ENCODE measurements at regions not wholly inside any gene's neighbourhood (a gene's known extent, or its start where the extent isn't known, plus 50 kb on each side); places are given as distances from the start of the nearest gene placed in this dataset.

- no peak for TF ChIP-seq CTCF (IDR thresholded peaks at IDR 0.05; ENCODE audit: insufficient read depth, low read length)
- DNase-seq (ENCODE audit: low read depth), result no peak
Observed at GRCh38 chr5:148931453-148932057, 105.1 kb downstream of the ADRB2 start.

GRCh38 chr5:148932355-148932935 is 106.0 kb downstream of the ADRB2 start:
- no peak overlapping the region for H3K4me3 ChIP-seq (ENCODE audit: low read depth, low read length)
- DNase-seq (ENCODE audit: low read depth), result no peak
- no peak for TF ChIP-seq CTCF (IDR thresholded peaks at IDR 0.05; ENCODE audit: insufficient read depth, low read length)

More at GRCh38 chr5:148931453-148932057, 105.1 kb downstream of the ADRB2 start:
- no peak overlapping the region for H3K4me3 ChIP-seq (ENCODE audit: low read depth, low read length)

DNA sequence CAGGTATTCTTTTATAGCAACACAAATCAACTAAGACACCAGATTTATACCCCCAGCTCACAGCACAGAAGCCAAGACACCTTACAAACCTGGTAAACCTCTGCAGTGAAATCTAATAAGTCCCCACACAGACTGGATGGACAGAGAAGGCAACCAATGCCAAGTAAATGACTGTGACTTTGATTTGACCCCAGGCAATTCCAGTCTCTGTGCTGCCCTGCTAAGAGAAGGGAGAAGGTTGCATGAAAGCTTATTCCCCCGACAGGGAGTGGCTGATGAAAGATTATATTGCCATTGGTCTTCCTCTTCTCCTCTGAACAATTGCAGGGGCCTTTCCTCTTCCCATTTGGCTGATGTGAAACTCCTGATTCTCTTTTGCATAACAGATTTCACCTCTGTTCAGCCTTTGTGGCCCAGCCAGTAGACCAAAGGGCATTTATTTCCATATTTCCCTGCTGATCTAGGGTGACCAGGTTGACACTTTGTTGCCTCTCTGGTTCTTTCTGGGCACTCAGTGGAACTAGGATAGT is 107.6 kb downstream of the ADRB2 start:
- no peak for DNase-seq (ENCODE audit: low read depth)
- TF ChIP-seq CTCF (IDR thresholded peaks at IDR 0.05; ENCODE audit: insufficient read depth, low read length), result no peak
- no peak overlapping the region for H3K4me3 ChIP-seq (ENCODE audit: low read depth, low read length)

- H3K4me3 ChIP-seq (ENCODE audit: low read depth, low read length), result no peak overlapping the region
- peak; percentile 17 for DNase-seq (ENCODE audit: low read depth)
- TF ChIP-seq CTCF (IDR thresholded peaks at IDR 0.05; ENCODE audit: insufficient read depth, low read length), result no peak
Observed at GRCh38 chr5:148934895-148935400, 108.5 kb downstream of the ADRB2 start.

GRCh38 chr5:148937239-148937638 is 110.8 kb downstream of the ADRB2 start:
- peak; percentile 42 for DNase-seq (ENCODE audit: low read depth)
- no peak overlapping the region for H3K4me3 ChIP-seq (ENCODE audit: low read depth, low read length)
- no peak for TF ChIP-seq CTCF (IDR thresholded peaks at IDR 0.05; ENCODE audit: insufficient read depth, low read length)

GRCh38 chr5:148937830-148938521 is 111.6 kb downstream of the ADRB2 start:
- TF ChIP-seq CTCF (IDR thresholded peaks at IDR 0.05; ENCODE audit: insufficient read depth, low read length), result no peak
- H3K4me3 ChIP-seq (ENCODE audit: low read depth, low read length), result no peak overlapping the region
- DNase-seq (ENCODE audit: low read depth), result no peak

All from fibroblast of the aortic adventitia (primary cell).